ENCODE measurements at regions not wholly inside any gene's neighbourhood (a gene's known extent, or its start where the extent isn't known, plus 50 kb on each side); places are given as distances from the start of the nearest gene placed in this dataset.

- H3K4me3 Mint-ChIP-seq, result no peak overlapping the region
- H2AFZ ChIP-seq (ENCODE audit: insufficient read depth, low read depth, low read length, poor library complexity, severe bottlenecking), result no peak overlapping the region
- no peaks in the 10 kb centered on the region for H3K36me3 Mint-ChIP-seq
Observed at GRCh38 chr1:34518146-34518699, 236.6 kb upstream of the GJB5 start.

GRCh38 chr1:34520111-34520510, 234.7 kb upstream of the GJB5 start:
- H3K9me3 ChIP-seq (replicated peaks in 1 of 2; ENCODE audit: control insufficient read depth in 1 of 2, insufficient read depth in 1 of 2, low read length in 2 of 2), result no peaks in the 10 kb centered on the region
- Mint-ChIP-seq H3K27ac (no peak overlapping the region), H3K27me3 (ENCODE audit: low read depth in 3 of 3) (peaks cover 0 to under 1% (median 0%) of the 10 kb centered on the region in 3 donors), H3K9me3 (peaks cover 0 to 4% (median under 1%) of the 10 kb centered on the region in 7 donors), H3K36me3 (no peaks in the 10 kb centered on the region), H3K4me1 (no peaks in the 10 kb centered on the region), H3K4me3 (no peak overlapping the region)
- intact Hi-C loops (cut with micrococcal nuclease), result no loop called here
- H3K4me1 ChIP-seq (ENCODE audit: control insufficient read depth in 1 of 2, insufficient read depth in 2 of 2, low read length in 2 of 2), result no peaks in the 10 kb centered on the region
- no peak for TF ChIP-seq CTCF (IDR thresholded peaks at IDR 0.05)
- 77% methylated on average over 4 of the region's 4 CpGs for WGBS (ENCODE audit: insufficient coverage)
- H4K20me1 ChIP-seq (ENCODE audit: insufficient read depth, low read length), result no peaks in the 10 kb centered on the region
- no peak overlapping the region for H2AFZ ChIP-seq (ENCODE audit: insufficient read depth, low read depth, low read length, poor library complexity, severe bottlenecking)
- H3K4me2 ChIP-seq (replicated peaks; ENCODE audit: extremely low read depth, low read length, poor library complexity, severe bottlenecking), result no peak overlapping the region
- no peaks in the 10 kb centered on the region for H3K79me2 ChIP-seq (ENCODE audit: insufficient read depth, low read length)
- DNase-seq, result no peak
- H3K27ac ChIP-seq (ENCODE audit: low read depth in 1 of 2, low read length in 2 of 2), result no peak overlapping the region
- H3K27me3 ChIP-seq (ENCODE audit: control insufficient read depth in 2 of 2, insufficient read depth in 2 of 2, low read length in 2 of 2), result no peaks in the 10 kb centered on the region
- no peak overlapping the region for H3K9ac ChIP-seq (ENCODE audit: insufficient read depth, low read length, poor library complexity, severe bottlenecking)
- no peak overlapping the region for H3K4me3 ChIP-seq (replicated peaks in 1 of 3; ENCODE audit: low read depth in 2 of 3, low read length in 3 of 3)
- H3K36me3 ChIP-seq (replicated peaks in 1 of 2; ENCODE audit: control insufficient read depth in 1 of 2, insufficient read depth in 2 of 2, low read length in 2 of 2), result no peaks in the 10 kb centered on the region

More at GRCh38 chr1:34518146-34518699, 236.6 kb upstream of the GJB5 start:
- Mint-ChIP-seq H3K4me1 (no peaks in the 10 kb centered on the region), H3K9me3 (peaks cover 0 to 10% (median 3%) of the 10 kb centered on the region in 7 donors), H3K27ac (no peak overlapping the region), H3K27me3 (ENCODE audit: low read depth in 3 of 3) (peaks cover 0 to 4% (median 3%) of the 10 kb centered on the region in 3 donors)
- H3K27me3 ChIP-seq (ENCODE audit: control insufficient read depth in 2 of 2, insufficient read depth in 2 of 2, low read length in 2 of 2), result no peaks in the 10 kb centered on the region
- DNase-seq, result no peak
- no peak overlapping the region for H3K4me3 ChIP-seq (replicated peaks in 1 of 3; ENCODE audit: low read depth in 2 of 3, low read length in 3 of 3)
- no peaks in the 10 kb centered on the region for H3K4me1 ChIP-seq (ENCODE audit: control insufficient read depth in 1 of 2, insufficient read depth in 2 of 2, low read length in 2 of 2)
- H3K36me3 ChIP-seq (replicated peaks in 1 of 2; ENCODE audit: control insufficient read depth in 1 of 2, insufficient read depth in 2 of 2, low read length in 2 of 2), result no peaks in the 10 kb centered on the region
- H4K20me1 ChIP-seq (ENCODE audit: insufficient read depth, low read length), result no peaks in the 10 kb centered on the region
- intact Hi-C loops (cut with micrococcal nuclease), result no loop called here
- WGBS (ENCODE audit: insufficient coverage), result 86% methylated on average over 2 of the region's 4 CpGs
- no peaks in the 10 kb centered on the region for H3K79me2 ChIP-seq (ENCODE audit: insufficient read depth, low read length)
- no peak overlapping the region for H3K27ac ChIP-seq (ENCODE audit: low read depth in 1 of 2, low read length in 2 of 2)
- no peak overlapping the region for H3K9ac ChIP-seq (ENCODE audit: insufficient read depth, low read length, poor library complexity, severe bottlenecking)
- H3K4me2 ChIP-seq (replicated peaks; ENCODE audit: extremely low read depth, low read length, poor library complexity, severe bottlenecking), result no peak overlapping the region
- TF ChIP-seq CTCF (IDR thresholded peaks at IDR 0.05), result no peak
- no peaks in the 10 kb centered on the region for H3K9me3 ChIP-seq (replicated peaks in 1 of 2; ENCODE audit: control insufficient read depth in 1 of 2, insufficient read depth in 1 of 2, low read length in 2 of 2)
